Right lung (tissue), 2 donors: ENCODE measurements at regions not wholly inside any gene's neighbourhood (a gene's known extent, or its start where the extent isn't known, plus 50 kb on each side); places are given as distances from the start of the nearest gene placed in this dataset.

Experiments
- DNase-seq, 2 donors: peaks; one replicate each; pipeline ENCODE4 v3.0.0-alpha.2; 2013

GRCh38 chrX:44470816-44471215 is 71.8 kb downstream of the FUNDC1 start:
- no peak for DNase-seq

GRCh38 chrX:44462850-44463249 is 79.8 kb downstream of the FUNDC1 start:
- DNase-seq: peak in 1 of 2 donors; percentile 14

- DNase-seq: no peak
These were observed 83.2 kb downstream of the FUNDC1 start for GRCh38 chrX:44459501-44459900.

GRCh38 chrX:44456685-44457084 is 86.0 kb downstream of the FUNDC1 start:
- no peak for DNase-seq

GRCh38 chrX:44451056-44451455 is 91.6 kb downstream of the FUNDC1 start:
- DNase-seq: no peak

- no peak for DNase-seq
These were observed 95.4 kb downstream of the FUNDC1 start for GRCh38 chrX:44447214-44447613.

- peak in 1 of 2 donors; percentile 11 for DNase-seq
These were observed 96.5 kb upstream of the EFHC2 start for GRCh38 chrX:44440006-44440405.

- DNase-seq: no peak
These were observed 95.8 kb upstream of the EFHC2 start for GRCh38 chrX:44439242-44439794.

GRCh38 chrX:44435047-44435446 is 91.6 kb upstream of the EFHC2 start:
- no peak for DNase-seq

GRCh38 chrX:44433556-44433955 is 90.1 kb upstream of the EFHC2 start:
- no peak for DNase-seq

GRCh38 chrX:44432641-44433040 is 89.2 kb upstream of the EFHC2 start:
- DNase-seq: no peak

GRCh38 chrX:44431194-44431593 is 87.7 kb upstream of the EFHC2 start:
- DNase-seq: no peak

GRCh38 chrX:44428989-44429627 is 85.6 kb upstream of the EFHC2 start:
- no peak for DNase-seq

- no peak for DNase-seq
These were observed 79.2 kb upstream of the EFHC2 start for GRCh38 chrX:44422631-44423030.

- no peak for DNase-seq
These were observed 72.3 kb upstream of the EFHC2 start for GRCh38 chrX:44415639-44416386.

GRCh38 chrX:44401151-44401550 is 57.7 kb upstream of the EFHC2 start:
- no peak for DNase-seq

GRCh38 chrX:44400588-44400987 is 57.1 kb upstream of the EFHC2 start:
- peak in 1 of 2 donors; percentile 0 for DNase-seq

GRCh38 chrX:44400161-44400560 is 56.7 kb upstream of the EFHC2 start:
- no peak for DNase-seq
